ENCODE measurements at regions not wholly inside any gene's neighbourhood (a gene's known extent, or its start where the extent isn't known, plus 50 kb on each side); places are given as distances from the start of the nearest gene placed in this dataset.

DNA sequence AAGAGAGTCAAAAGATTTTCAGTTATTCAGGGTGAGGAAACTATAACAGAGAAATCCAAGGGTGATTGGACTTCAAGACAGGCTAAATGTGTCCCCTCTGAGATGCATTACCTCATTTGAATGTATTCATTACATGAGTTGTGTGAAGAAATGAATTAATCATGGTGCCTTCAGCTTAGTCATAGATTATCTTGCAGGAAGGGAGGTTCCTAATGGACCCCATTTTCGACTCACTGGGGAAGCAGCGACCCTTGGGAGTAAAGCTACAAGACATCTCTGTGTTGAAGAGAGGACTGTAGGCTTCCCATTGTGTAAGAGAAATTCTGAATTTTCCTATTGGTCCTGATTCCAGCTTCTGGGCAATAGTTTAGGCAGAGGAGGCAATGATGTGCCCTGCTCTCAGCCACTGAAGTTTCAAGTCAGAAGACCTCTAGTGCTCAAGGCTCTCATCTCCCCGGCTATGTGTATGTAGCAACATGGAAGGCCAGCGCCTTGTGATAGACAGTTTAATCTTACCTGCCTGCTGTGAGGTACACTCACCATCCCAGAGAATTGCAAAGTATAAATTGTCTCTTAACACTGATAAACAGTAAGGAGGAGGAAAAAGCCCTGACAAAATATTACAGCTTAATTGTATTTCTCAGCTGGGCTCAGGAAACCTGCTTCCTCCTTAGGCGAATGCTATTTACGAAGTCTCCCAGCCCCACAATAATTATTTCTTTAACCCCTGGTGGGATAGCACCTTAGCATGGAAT lies 133.8 kb downstream of the PDCD6IP start:
- Histone ChIP-seq H3K4me2 (ENCODE audit: insufficient read depth, low read length) (no peak overlapping the region), H3K4me1 (ENCODE audit: control insufficient read depth, extremely low read depth, insufficient read depth, low read length) (no peaks in the 10 kb centered on the region), H3K79me2 (ENCODE audit: control insufficient read depth, insufficient read depth, low read length) (no peaks in the 10 kb centered on the region), H3K9me1 (replicated peaks; ENCODE audit: control insufficient read depth, extremely low read depth, insufficient read depth, low read length) (no peaks in the 10 kb centered on the region), H3K4me3 (replicated peaks in 1 of 3; ENCODE audit: insufficient read depth in 1 of 3, low read depth in 1 of 3, low read length in 3 of 3) (no peak overlapping the region), H2AFZ (ENCODE audit: low read depth, low read length) (no peak overlapping the region), H3K36me3 (ENCODE audit: control insufficient read depth in 2 of 2, extremely low read depth in 1 of 2, insufficient read depth in 2 of 2, low read length in 2 of 2) (no peaks in the 10 kb centered on the region), H3K9ac (replicated peaks; ENCODE audit: extremely low read depth, insufficient read depth, low read length) (no peak overlapping the region), H3K27me3 (ENCODE audit: control insufficient read depth in 2 of 2, insufficient read depth in 2 of 2, low read length in 2 of 2) (peaks cover 0 to 2% of the 10 kb centered on the region in 2 experiments), H3K27ac (ENCODE audit: insufficient read depth, low read depth, low read length) (no peak overlapping the region), H3K9me3 (replicated peaks; ENCODE audit: control insufficient read depth, insufficient read depth, low read length) (no peaks in the 10 kb centered on the region), H4K20me1 (replicated peaks; ENCODE audit: control insufficient read depth, extremely low read depth, insufficient read depth, low read length) (no peaks in the 10 kb centered on the region)
- DNase-seq (ENCODE audit: low read depth, low spot score) (no peak), FAIRE-seq (no peak)
- no TSS peak for BruUV-seq (replicated peaks)
- ChIA-PET POLR2A (no interaction called here), CTCF (interaction anchor here (1.5 kb wide), 1 partner anchor 25 kb away, joined by 3 read pairs; no protein-coding TSS in a partner anchor)
- dilution Hi-C loops (cut with MboI; ENCODE audit: extremely low pct_ligation_motif_present, low sequenced_read_pairs), result no loop called here
- no peak for TF ChIP-seq POLR2AphosphoS5 (IDR thresholded peaks at IDR 0.05; ENCODE audit: insufficient read depth, low read depth, low read length)
- no peak for TF ChIP-seq FOS (IDR thresholded peaks at IDR 0.05; ENCODE audit: borderline replicate concordance, insufficient read depth, low read length)
- TF ChIP-seq EZH2 (IDR thresholded peaks at IDR 0.05; ENCODE audit: borderline replicate concordance, low read depth, low read length, severe bottlenecking), result no peak
- no peak for TF ChIP-seq GATA2 (IDR thresholded peaks at IDR 0.05; ENCODE audit: insufficient read depth, insufficient read length, low read depth, low read length)
- TF ChIP-seq, protein P1, sequence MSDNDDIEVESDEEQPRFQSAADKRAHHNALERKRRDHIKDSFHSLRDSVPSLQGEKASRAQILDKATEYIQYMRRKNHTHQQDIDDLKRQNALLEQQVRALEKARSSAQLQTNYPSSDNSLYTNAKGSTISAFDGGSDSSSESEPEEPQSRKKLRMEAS (IDR thresholded peaks at IDR 0.05; ENCODE audit: insufficient read depth, insufficient read length), result no peak
- TF ChIP-seq, protein P2, sequence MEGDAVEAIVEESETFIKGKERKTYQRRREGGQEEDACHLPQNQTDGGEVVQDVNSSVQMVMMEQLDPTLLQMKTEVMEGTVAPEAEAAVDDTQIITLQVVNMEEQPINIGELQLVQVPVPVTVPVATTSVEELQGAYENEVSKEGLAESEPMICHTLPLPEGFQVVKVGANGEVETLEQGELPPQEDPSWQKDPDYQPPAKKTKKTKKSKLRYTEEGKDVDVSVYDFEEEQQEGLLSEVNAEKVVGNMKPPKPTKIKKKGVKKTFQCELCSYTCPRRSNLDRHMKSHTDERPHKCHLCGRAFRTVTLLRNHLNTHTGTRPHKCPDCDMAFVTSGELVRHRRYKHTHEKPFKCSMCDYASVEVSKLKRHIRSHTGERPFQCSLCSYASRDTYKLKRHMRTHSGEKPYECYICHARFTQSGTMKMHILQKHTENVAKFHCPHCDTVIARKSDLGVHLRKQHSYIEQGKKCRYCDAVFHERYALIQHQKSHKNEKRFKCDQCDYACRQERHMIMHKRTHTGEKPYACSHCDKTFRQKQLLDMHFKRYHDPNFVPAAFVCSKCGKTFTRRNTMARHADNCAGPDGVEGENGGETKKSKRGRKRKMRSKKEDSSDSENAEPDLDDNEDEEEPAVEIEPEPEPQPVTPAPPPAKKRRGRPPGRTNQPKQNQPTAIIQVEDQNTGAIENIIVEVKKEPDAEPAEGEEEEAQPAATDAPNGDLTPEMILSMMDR (IDR thresholded peaks at IDR 0.05; ENCODE audit: extremely low read depth in 1 of 2, insufficient read depth in 1 of 2, low read depth in 1 of 2, low read length in 2 of 2), result no peak
- no peak for TF ChIP-seq JUN (IDR thresholded peaks at IDR 0.05; ENCODE audit: borderline replicate concordance, insufficient read depth, insufficient read length, low read depth)
- TF ChIP-seq POLR2A (IDR thresholded peaks at IDR 0.05; ENCODE audit: low read depth, low read length), result no peak
- TF ChIP-seq MYC (IDR thresholded peaks at IDR 0.05; ENCODE audit: low read depth, low read length), result no peak
- intact Hi-C loops (cut with micrococcal nuclease), result no loop called here

Data from endothelial cell of umbilical vein (primary cell).